GM21723 (cell line): ENCODE measurements at regions not wholly inside any gene's neighbourhood (a gene's known extent, or its start where the extent isn't known, plus 50 kb on each side); places are given as distances from the start of the nearest gene placed in this dataset.

ENCODE experiments used
- ATAC-seq: cut with Tn5 transposase; IDR thresholded peaks from one replicate; pipeline ENCODE4 v1.9.1; 2021; ENCODE audit warnings: mild to moderate bottlenecking, moderate library complexity; ENCODE audit not compliant: unreplicated experiment

DNA sequence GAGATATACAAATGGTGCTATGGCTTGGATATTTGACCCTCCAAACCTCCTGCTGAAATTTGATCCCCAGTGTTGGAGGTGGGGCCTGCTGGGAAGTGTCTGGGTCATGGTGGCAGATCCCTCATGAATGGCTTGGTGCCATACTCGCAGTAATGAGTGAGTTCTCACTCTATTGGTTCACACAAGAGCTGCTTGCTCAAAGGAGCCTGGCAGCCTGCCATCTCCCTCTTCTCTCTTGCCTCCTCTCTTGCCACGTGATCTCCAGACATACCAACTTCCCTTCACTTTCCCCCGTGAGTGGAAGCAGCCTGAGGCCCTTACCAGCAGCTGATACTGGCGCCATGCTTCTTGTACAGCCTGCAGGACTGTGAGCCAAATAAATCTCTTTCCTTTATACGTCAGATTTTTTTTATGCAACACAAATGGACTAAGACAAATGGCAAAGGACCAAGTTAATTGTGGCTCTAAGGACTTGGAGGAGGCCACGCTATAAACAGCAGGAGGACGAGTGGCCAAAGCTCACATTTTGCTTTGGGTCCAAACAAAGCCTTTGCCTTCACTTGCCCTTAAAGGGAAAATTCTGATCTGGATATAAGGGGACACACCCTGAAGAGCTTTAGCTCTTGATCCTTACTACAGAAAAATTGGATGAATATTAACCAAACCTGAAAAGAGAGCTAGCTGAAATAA is 214.7 kb downstream of the SS18 start:
- no peak for ATAC-seq

- no peak for ATAC-seq
Observed at GRCh38 chr18:25873833-25874232, 216.6 kb downstream of the SS18 start.

- no peak for ATAC-seq
Observed at GRCh38 chr18:25866331-25866730, 224.1 kb downstream of the SS18 start.

GRCh38 chr18:25862881-25863600 is 227.4 kb downstream of the SS18 start:
- no peak for ATAC-seq

DNA sequence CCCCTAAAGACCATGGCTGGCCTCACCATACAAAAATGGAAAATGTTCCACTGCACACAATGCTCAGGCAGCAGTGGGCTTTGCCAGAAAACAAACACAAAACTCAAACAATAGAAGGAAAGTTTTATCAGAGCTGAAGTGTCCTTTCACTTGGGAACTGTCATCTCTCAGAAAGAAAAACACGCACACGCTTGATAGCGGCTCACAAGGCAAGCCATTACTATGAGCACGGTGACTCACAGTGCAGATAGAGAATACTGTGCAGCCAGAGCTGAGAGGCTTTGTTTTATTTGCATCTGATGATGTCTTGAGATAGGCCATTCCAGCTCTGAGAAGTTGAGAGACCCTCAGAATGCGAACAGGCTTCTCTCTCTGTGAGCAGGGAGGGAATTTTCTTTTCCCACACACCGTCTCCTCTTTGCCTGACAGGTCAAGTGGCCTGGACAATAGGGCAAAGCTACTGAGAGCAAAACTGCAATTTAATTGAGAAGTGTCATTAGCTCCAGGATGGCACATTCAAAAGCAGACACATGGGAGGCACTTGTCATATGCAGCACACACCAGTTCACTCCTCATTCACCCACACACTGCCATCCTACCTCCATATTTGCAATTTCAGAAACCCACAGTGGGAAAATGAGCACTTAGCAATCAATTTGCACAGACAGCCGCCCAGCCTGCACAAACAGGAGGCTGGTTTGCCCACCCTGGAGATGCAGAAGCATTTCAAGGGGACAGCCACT is 236.6 kb downstream of the SS18 start:
- no peak for ATAC-seq

DNA sequence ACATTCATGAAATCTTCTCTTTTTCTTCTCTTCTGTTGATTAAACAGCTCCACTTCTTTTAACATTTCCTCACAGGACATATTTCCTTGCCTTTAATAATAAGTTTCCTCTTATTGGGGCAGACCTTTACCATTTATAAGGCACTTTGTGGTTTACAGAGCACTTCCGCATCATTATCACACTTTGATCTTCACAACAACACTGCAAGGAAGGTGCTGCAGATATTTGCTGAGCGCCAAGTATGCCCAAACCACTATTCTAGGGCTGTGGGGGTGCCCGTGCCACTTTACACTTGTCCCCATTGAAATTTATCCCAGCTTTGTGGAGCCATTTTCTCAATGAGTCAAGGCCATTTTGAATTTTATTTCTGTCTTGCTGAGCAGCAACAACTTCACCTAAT is 246.6 kb downstream of the SS18 start:
- no peak for ATAC-seq

DNA sequence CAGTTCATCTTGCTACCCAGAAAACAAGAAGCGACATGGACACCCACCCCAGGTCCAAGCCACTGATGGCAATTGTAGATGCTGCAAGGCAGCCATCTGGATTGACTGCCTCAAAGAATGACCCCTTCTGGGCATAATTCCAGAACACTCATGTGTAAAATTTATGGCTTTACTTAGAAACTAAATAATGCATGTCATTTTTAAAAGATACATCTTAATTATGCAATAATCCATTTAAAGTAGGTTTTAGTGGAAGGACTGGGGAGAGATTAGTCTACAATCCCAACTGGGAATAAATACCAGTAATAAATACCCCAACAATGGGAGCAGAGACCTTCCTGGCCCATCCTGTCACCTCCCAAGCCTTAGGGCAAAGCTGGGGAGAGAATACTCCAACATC is 247.7 kb downstream of the SS18 start:
- ATAC-seq, result no peak

DNA sequence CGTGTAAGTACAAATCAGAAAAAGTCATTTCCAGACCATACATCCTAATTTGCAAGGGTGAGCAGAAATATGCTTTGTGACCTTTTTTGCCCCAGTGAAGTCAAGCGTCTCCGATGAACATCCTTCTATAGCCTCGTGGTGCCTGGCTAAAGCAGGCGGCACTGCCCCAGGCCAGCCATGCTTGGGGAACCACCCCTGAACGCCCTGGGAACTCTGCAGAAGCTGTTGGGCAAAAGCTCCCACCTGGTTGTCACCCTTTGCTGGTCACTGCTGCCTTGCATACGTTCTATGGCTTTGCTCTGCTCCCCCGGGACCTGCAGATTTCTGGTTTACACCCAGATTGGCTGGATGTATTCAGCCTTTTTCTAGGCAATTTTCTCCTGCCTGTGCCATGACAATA is 256.4 kb downstream of the SS18 start:
- ATAC-seq, result no peak

GRCh38 chr18:25832001-25832604 is 258.3 kb downstream of the SS18 start:
- ATAC-seq, result no peak

DNA sequence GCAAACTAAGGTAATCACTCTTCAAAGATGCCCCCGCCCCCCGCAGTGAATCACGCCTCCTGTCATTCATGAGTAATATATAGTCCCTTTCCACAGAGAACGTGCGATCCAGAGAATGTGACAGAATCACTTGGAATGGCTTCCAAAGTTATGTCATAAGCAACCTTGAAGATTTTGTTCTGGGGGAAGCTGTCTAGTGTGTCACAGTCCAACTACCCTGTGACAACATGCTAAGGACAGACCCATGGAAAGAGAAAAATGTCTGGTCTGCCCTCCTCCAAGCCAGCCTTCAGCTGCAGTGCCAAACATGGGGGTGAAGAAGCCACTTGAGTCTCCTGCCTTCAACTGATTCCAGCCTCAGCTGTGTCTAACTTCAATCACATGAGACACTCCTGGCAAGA is 259.1 kb downstream of the SS18 start:
- ATAC-seq, result no peak

GRCh38 chr18:25830787-25831186 is 259.6 kb downstream of the SS18 start:
- no peak for ATAC-seq

- ATAC-seq, result no peak
Observed at GRCh38 chr18:25827961-25828561, 262.4 kb downstream of the SS18 start.

- no peak for ATAC-seq
Observed at GRCh38 chr18:25827228-25827627, 263.2 kb downstream of the SS18 start.

DNA sequence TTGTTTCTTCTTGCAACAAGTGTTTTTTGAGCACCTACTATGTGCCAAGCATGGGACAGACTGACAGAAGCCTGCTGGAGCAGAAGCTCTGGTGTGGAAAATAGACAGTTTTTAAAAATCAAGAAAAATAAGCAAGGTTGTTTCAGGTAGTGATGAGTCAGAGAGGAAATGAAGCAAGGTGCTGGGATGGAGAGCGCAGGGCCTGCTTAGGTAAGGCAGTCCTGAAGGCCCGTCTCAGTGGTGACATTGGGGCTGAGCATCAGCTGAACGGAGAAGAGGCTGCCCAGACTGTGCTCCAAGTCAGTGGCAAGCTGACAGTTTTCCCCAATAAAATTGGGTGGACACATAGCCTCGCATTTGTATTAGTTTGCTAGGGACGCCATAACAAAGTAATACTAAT is 263.6 kb downstream of the SS18 start:
- no peak for ATAC-seq

DNA sequence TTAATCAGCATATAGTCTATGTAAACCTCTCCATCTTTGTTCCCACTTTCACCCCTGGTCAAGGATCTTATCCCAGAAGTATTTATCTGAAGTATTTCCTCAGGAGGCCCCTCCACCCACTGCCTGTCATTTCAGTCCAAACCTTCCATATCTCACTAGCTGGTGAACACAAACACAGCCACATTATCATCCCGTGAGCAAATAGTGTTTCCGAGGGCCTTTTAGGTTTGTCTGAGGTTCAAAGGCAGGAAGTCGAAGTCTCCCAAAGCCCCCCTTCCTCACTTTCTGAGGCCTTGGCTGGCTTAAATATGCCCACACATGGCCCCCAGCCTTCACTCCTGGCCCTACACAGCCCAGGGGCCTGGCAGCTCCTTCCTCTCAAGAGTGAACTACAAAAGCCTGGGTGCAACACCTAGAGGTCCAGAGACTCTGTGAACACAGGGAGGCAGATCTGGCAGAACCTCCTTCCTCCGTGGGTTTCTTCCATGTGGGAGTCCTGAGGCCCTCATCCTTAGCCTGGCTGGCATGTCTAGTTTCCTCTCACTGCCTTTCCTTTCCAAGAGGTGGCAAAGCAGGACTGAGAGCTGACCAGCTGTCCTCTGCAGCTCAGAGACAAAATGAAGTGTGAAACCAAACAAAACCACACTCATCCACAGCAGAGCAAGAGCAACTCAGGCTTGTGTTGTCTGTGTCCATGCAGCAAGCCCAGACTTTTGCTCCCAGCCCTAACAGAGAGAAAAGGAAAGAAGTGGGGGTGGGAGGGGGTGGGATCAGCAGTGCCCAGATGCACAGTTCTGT is 264.2 kb downstream of the SS18 start:
- ATAC-seq, result no peak

DNA sequence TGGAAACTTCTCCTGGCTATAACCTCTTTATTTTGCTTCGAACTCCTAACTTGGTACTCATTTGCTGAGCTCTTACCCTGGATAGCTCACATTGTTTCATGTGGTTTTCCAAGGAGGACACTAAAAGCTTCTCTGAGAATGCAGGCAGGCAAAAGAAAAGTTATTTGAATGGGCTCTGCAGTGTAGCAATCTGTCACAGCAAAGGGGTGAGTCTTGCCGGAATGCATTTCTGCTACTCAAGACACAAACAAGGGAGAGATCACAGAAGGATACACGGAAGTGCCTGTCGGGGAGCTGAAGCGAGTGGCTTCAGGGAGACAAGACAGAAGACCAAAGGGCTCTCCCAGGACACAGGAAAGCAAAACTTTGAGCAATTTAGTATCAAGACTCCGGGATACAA is 265.4 kb downstream of the SS18 start:
- no peak for ATAC-seq

DNA sequence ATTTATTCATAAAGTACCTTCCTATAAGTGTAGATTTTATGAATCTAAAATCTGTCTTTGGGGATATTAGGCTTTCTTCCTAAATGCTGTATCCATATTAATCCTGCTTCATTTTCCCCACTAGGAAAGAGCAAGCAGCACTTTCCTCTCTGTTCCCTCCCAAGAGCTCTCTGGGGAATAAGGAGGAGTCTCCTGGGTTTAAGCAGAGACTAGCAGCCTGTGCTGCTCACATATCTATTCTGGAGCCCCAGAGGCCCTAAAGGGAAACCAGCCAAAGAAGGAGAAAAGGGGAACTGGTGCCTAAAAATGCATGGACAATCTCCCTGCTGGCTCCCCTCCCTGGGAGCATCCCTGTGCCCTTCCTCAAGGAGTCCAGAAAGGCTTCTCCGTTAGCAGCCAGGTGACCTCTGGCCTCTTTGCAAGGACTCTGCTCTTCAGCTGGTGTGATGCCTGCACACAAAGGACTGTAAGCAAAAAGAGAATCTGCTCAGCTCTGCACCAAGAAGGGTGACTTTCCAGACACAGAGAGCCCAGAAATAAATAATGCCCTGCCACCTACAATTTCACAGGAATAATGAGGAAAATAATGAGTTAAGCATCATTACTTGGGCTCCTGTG is 270.6 kb downstream of the SS18 start:
- no peak for ATAC-seq

- ATAC-seq, result no peak
Observed at GRCh38 chr18:25818505-25818904, 271.9 kb downstream of the SS18 start.

GRCh38 chr18:25817546-25818237 is 272.7 kb downstream of the SS18 start:
- ATAC-seq, result no peak
